Mesendoderm (in vitro differentiated cells): ENCODE measurements at regions not wholly inside any gene's neighbourhood (a gene's known extent, or its start where the extent isn't known, plus 50 kb on each side); places are given as distances from the start of the nearest gene placed in this dataset.

Experiments used
- DNase-seq: peaks from one replicate; pipeline ENCODE4 v3.0.0; 2013
- H2AK5ac ChIP-seq: 2 replicates; pipeline ENCODE4 v1.6.1; 2013; ENCODE audit warnings: low read length, inconsistent platforms
- H2BK120ac ChIP-seq: 2 replicates; pipeline ENCODE4 v1.6.1; 2013; ENCODE audit warnings: low read depth, mild to moderate bottlenecking, low read length, moderate library complexity, mixed read lengths
- H2BK15ac ChIP-seq: replicated peaks from 2 replicates; pipeline ENCODE4 v1.6.1; 2013; ENCODE audit warnings: low read depth, mild to moderate bottlenecking, moderate library complexity
- H2BK5ac ChIP-seq: 2 replicates; pipeline ENCODE4 v1.6.1; 2013; ENCODE audit warnings: low read length, inconsistent platforms
- H3K18ac ChIP-seq: 2 replicates; pipeline ENCODE4 v1.6.1; 2013; ENCODE audit warnings: mild to moderate bottlenecking, low read length, mixed read lengths
- H3K23ac ChIP-seq: one replicate; pipeline ENCODE4 v1.6.1; 2013; ENCODE audit warnings: low read length
- H3K27ac ChIP-seq: 2 replicates; pipeline ENCODE4 v1.5.1; 2013; ENCODE audit warnings: low read depth, mild to moderate bottlenecking, inconsistent platforms, low read length, moderate library complexity
- H3K27me3 ChIP-seq: 2 replicates; pipeline ENCODE4 v1.6.1; 2013; ENCODE audit warnings: low read length, control low read depth, mild to moderate bottlenecking, inconsistent platforms; ENCODE audit not compliant: insufficient read depth, poor library complexity
- H3K36me3 ChIP-seq: 2 replicates; pipeline ENCODE4 v1.6.1; 2013; ENCODE audit warnings: low read length, inconsistent platforms; ENCODE audit not compliant: control insufficient read depth, insufficient read depth
- H3K4ac ChIP-seq: one replicate; pipeline ENCODE4 v1.6.1; 2013; ENCODE audit warnings: low read depth, mild to moderate bottlenecking, low read length, moderate library complexity
- H3K4me1 ChIP-seq: 2 replicates; pipeline ENCODE4 v1.6.1; 2013; ENCODE audit warnings: low read depth, low read length, inconsistent platforms; ENCODE audit not compliant: control insufficient read depth
- H3K4me2 ChIP-seq: 2 replicates; pipeline ENCODE4 v1.6.1; 2013; ENCODE audit warnings: low read length
- H3K4me3 ChIP-seq: 2 replicates; pipeline ENCODE4 v1.5.1; 2013; ENCODE audit warnings: mild to moderate bottlenecking, low read length
- H3K56ac ChIP-seq: one replicate; pipeline ENCODE4 v1.6.1; 2013; ENCODE audit warnings: low read length
- H3K79me1 ChIP-seq: 2 replicates; pipeline ENCODE4 v1.6.1; 2013; ENCODE audit warnings: low read length, inconsistent platforms
- H3K79me2 ChIP-seq: 2 replicates; pipeline ENCODE4 v1.6.1; 2013; ENCODE audit warnings: mild to moderate bottlenecking, low read length; ENCODE audit not compliant: control insufficient read depth, insufficient read depth
- H3K9ac ChIP-seq: 2 replicates; pipeline ENCODE4 v1.6.1; 2013; ENCODE audit warnings: low read length, inconsistent platforms
- H4K5ac ChIP-seq: one replicate; pipeline ENCODE4 v1.6.1; 2013; ENCODE audit warnings: low read length
- H4K8ac ChIP-seq: one replicate; pipeline ENCODE4 v1.6.1; 2013; ENCODE audit warnings: low read depth, mild to moderate bottlenecking, control low read depth, low read length, moderate library complexity
- WGBS: extraction: QIAGEN DNeasy Blood & Tissue Kit; methylation state at CpG from one replicate; pipeline ENCODE4 v1.1.7; 2013; ENCODE audit warnings: low lambda C conversion rate, missing lambda C conversion rate; ENCODE audit not compliant: insufficient coverage; ENCODE audit errors: extremely low coverage; 5-methylcytosine and 5-hydroxymethylcytosine counted together

DNA sequence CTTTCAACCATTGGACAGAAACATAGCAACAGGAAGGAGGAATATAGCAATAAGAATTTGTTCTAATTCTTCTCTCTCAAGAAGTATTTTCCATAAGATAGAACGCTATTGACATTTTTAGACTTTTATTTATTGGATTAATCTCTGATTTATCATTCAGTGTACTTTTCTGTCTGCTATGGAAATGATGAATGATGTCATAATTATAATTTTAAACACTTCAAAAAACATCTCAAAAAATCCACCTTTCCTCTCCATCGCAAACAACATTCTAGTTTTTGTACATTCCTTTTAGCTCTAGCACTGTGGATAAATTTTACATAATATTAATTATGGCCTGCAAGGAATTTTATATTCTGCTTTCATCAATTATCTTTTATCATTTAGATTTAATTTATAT is 643.2 kb downstream of the DHX35 start:
- Histone ChIP-seq H3K4me3 (no peak overlapping the region), H3K79me1 (no peaks in the 10 kb centered on the region), H3K36me3 (no peaks in the 10 kb centered on the region), H3K4me1 (no peaks in the 10 kb centered on the region), H2BK120ac (no peak overlapping the region), H3K4me2 (no peak overlapping the region), H3K27ac (no peak overlapping the region), H2BK15ac (no peak overlapping the region), H4K5ac (no peak overlapping the region), H3K23ac (no peak overlapping the region), H2AK5ac (no peak overlapping the region), H2BK5ac (no peak overlapping the region), H3K27me3 (no peaks in the 10 kb centered on the region), H3K4ac (no peak overlapping the region), H3K56ac (no peak overlapping the region), H4K8ac (no peak overlapping the region), H3K9ac (no peak overlapping the region), H3K79me2 (no peaks in the 10 kb centered on the region), H3K18ac (no peak overlapping the region)
- no peak for DNase-seq
- 100% methylated on average over 1 of the region's 2 CpGs for WGBS

- no peak overlapping the region for H3K4me2 ChIP-seq
- H3K18ac ChIP-seq: no peak overlapping the region
- no peak overlapping the region for H3K4ac ChIP-seq
- H3K79me1 ChIP-seq: no peaks in the 10 kb centered on the region
- H3K4me3 ChIP-seq: no peak overlapping the region
- H2BK5ac ChIP-seq: no peak overlapping the region
- H3K79me2 ChIP-seq: no peaks in the 10 kb centered on the region
- no peak overlapping the region for H2AK5ac ChIP-seq
- H3K27ac ChIP-seq: no peak overlapping the region
- H4K5ac ChIP-seq: no peak overlapping the region
- no peak overlapping the region for H3K9ac ChIP-seq
- H4K8ac ChIP-seq: no peak overlapping the region
- no peak overlapping the region for H2BK120ac ChIP-seq
- H3K56ac ChIP-seq: no peak overlapping the region
- H3K4me1 ChIP-seq: no peaks in the 10 kb centered on the region
- H3K36me3 ChIP-seq: no peaks in the 10 kb centered on the region
- H2BK15ac ChIP-seq: no peak overlapping the region
- no CpG with 5 or more reads among the region's 7 CpGs for WGBS
- H3K27me3 ChIP-seq: no peaks in the 10 kb centered on the region
- DNase-seq: no peak
- H3K23ac ChIP-seq: no peak overlapping the region
These were observed 641.1 kb downstream of the DHX35 start for GRCh38 chr20:39603219-39603618.

- H4K8ac ChIP-seq: no peak overlapping the region
These were observed 640.5 kb downstream of the DHX35 start for GRCh38 chr20:39602649-39603048.

GRCh38 chr20:39600871-39601270 is 638.7 kb downstream of the DHX35 start:
- Histone ChIP-seq H3K79me2 (no peaks in the 10 kb centered on the region), H3K4me2 (no peak overlapping the region), H4K8ac (no peak overlapping the region), H3K56ac (no peak overlapping the region), H2AK5ac (no peak overlapping the region), H3K4me1 (no peaks in the 10 kb centered on the region), H3K27ac (no peak overlapping the region), H3K27me3 (no peaks in the 10 kb centered on the region), H3K9ac (no peak overlapping the region), H3K4me3 (no peak overlapping the region), H2BK5ac (no peak overlapping the region), H4K5ac (no peak overlapping the region), H3K18ac (no peak overlapping the region), H3K4ac (no peak overlapping the region), H3K79me1 (no peaks in the 10 kb centered on the region), H3K23ac (no peak overlapping the region), H3K36me3 (no peaks in the 10 kb centered on the region), H2BK120ac (no peak overlapping the region), H2BK15ac (no peak overlapping the region)
- no CpG with 5 or more reads among the region's 3 CpGs for WGBS
- no peak for DNase-seq

More at GRCh38 chr20:39602649-39603048, 640.5 kb downstream of the DHX35 start:
- Histone ChIP-seq H3K36me3 (no peaks in the 10 kb centered on the region), H3K27ac (no peak overlapping the region), H2BK15ac (no peak overlapping the region), H3K79me2 (no peaks in the 10 kb centered on the region), H2BK5ac (no peak overlapping the region), H3K23ac (no peak overlapping the region), H3K4ac (no peak overlapping the region), H4K5ac (no peak overlapping the region), H3K27me3 (no peaks in the 10 kb centered on the region), H3K18ac (no peak overlapping the region), H2BK120ac (no peak overlapping the region), H3K9ac (no peak overlapping the region), H2AK5ac (no peak overlapping the region), H3K4me1 (no peaks in the 10 kb centered on the region), H3K4me2 (no peak overlapping the region), H3K79me1 (no peaks in the 10 kb centered on the region), H3K56ac (no peak overlapping the region), H3K4me3 (no peak overlapping the region)
- no peak for DNase-seq
- WGBS: no CpG with 5 or more reads among the region's 2 CpGs

- H3K4ac ChIP-seq: no peak overlapping the region
- H4K8ac ChIP-seq: no peak overlapping the region
- H2BK15ac ChIP-seq: no peak overlapping the region
- H3K56ac ChIP-seq: no peak overlapping the region
- H3K9ac ChIP-seq: no peak overlapping the region
- no peak overlapping the region for H2BK120ac ChIP-seq
- H3K36me3 ChIP-seq: no peaks in the 10 kb centered on the region
- WGBS: 100% methylated on average over 1 of the region's 1 CpG
- H3K18ac ChIP-seq: no peak overlapping the region
- no peak overlapping the region for H3K27ac ChIP-seq
- H3K27me3 ChIP-seq: no peaks in the 10 kb centered on the region
- no peak for DNase-seq
- no peak overlapping the region for H3K23ac ChIP-seq
- no peak overlapping the region for H4K5ac ChIP-seq
- H3K79me2 ChIP-seq: no peaks in the 10 kb centered on the region
- H3K4me1 ChIP-seq: no peaks in the 10 kb centered on the region
- no peak overlapping the region for H2AK5ac ChIP-seq
- no peak overlapping the region for H3K4me3 ChIP-seq
- H2BK5ac ChIP-seq: no peak overlapping the region
- no peaks in the 10 kb centered on the region for H3K79me1 ChIP-seq
- no peak overlapping the region for H3K4me2 ChIP-seq
These were observed 638.0 kb downstream of the DHX35 start for GRCh38 chr20:39600156-39600555.

GRCh38 chr20:39596554-39596953 is 634.4 kb downstream of the DHX35 start:
- no peak overlapping the region for H3K18ac ChIP-seq
- no peak overlapping the region for H2AK5ac ChIP-seq
- H3K27ac ChIP-seq: no peak overlapping the region
- H3K4me2 ChIP-seq: no peak overlapping the region
- no peak overlapping the region for H2BK5ac ChIP-seq
- WGBS: no CpG with 5 or more reads among the region's 6 CpGs
- H3K36me3 ChIP-seq: no peaks in the 10 kb centered on the region
- no peak overlapping the region for H3K9ac ChIP-seq
- no peaks in the 10 kb centered on the region for H3K4me1 ChIP-seq
- no peak overlapping the region for H2BK120ac ChIP-seq
- H3K56ac ChIP-seq: no peak overlapping the region
- no peak for DNase-seq
- H3K79me2 ChIP-seq: no peaks in the 10 kb centered on the region
- no peak overlapping the region for H3K4ac ChIP-seq
- H3K27me3 ChIP-seq: no peaks in the 10 kb centered on the region
- H2BK15ac ChIP-seq: no peak overlapping the region
- no peak overlapping the region for H4K5ac ChIP-seq
- no peak overlapping the region for H3K4me3 ChIP-seq
- no peaks in the 10 kb centered on the region for H3K79me1 ChIP-seq
- no peak overlapping the region for H3K23ac ChIP-seq
- no peak overlapping the region for H4K8ac ChIP-seq
